ENCODE measurements at regions not wholly inside any gene's neighbourhood (a gene's known extent, or its start where the extent isn't known, plus 50 kb on each side); places are given as distances from the start of the nearest gene placed in this dataset.

- TF ChIP-seq CTCF (conservative IDR thresholded peaks at IDR 0.05) (no peak), EZH2 (IDR thresholded peaks at IDR 0.05; ENCODE audit: low read depth) (no peak)
Measured at GRCh38 chr13:47039106-47039505, 142.3 kb upstream of the HTR2A start.

All from PC-9 (cell line).